ENCODE measurements at regions not wholly inside any gene's neighbourhood (a gene's known extent, or its start where the extent isn't known, plus 50 kb on each side); places are given as distances from the start of the nearest gene placed in this dataset.

- TF ChIP-seq REST (IDR thresholded peaks at IDR 0.05; ENCODE audit: low read depth, low read length) (no peak), ETV6 (conservative IDR thresholded peaks at IDR 0.05 in 1 of 2, IDR thresholded peaks at IDR 0.05 in 1 of 2; ENCODE audit: borderline replicate concordance in 1 of 2, low read depth in 1 of 2) (no peak), STAT1 (conservative IDR thresholded peaks at IDR 0.05) (no peak), RUNX3 (IDR thresholded peaks at IDR 0.05; ENCODE audit: low read length) (no peak), MYB (IDR thresholded peaks at IDR 0.05; ENCODE audit: borderline replicate concordance, low read depth, low read length) (no peak), POLR2AphosphoS2 (IDR thresholded peaks at IDR 0.05; ENCODE audit: low read depth, low read length) (no peak), MTA3 (IDR thresholded peaks at IDR 0.05; ENCODE audit: borderline replicate concordance, low read length) (no peak), SIX5 (IDR thresholded peaks at IDR 0.05; ENCODE audit: low read depth, low read length, severe bottlenecking) (no peak), HCFC1 (IDR thresholded peaks at IDR 0.05; ENCODE audit: low read length) (no peak), PKNOX1 (IDR thresholded peaks at IDR 0.05) (no peak), BHLHE40 (IDR thresholded peaks at IDR 0.05; ENCODE audit: borderline replicate concordance in 1 of 2, low read depth in 2 of 2, low read length in 1 of 2) (no peak)
Observed at GRCh38 chr4:17096692-17097091, 198.2 kb upstream of the LDB2 start (continued).
